NB4 (cell line): ENCODE measurements at regions not wholly inside any gene's neighbourhood (a gene's known extent, or its start where the extent isn't known, plus 50 kb on each side); places are given as distances from the start of the nearest gene placed in this dataset.

Source experiments
- CTCF ChIP-seq: IDR thresholded peaks from one replicate; pipeline ENCODE4 v1.5.1; 2012; ENCODE audit warnings: low read depth, low read length
- POLR2A ChIP-seq: IDR thresholded peaks from 2 replicates; pipeline ENCODE4 v1.6.1; 2011; ENCODE audit warnings: mild to moderate bottlenecking; ENCODE audit not compliant: insufficient read length; ENCODE audit errors: extremely low read depth
- TF ChIP-seq, protein P1 (sequence below): IDR thresholded peaks from 2 replicates; pipeline ENCODE4 v1.6.1; 2011; ENCODE audit warnings: low read depth, low read length

GRCh38 chr1:221045151-221045550 is 165.9 kb downstream of the HLX start:
- TF ChIP-seq CTCF (no peak), POLR2A (no peak)
- TF ChIP-seq, protein P1, sequence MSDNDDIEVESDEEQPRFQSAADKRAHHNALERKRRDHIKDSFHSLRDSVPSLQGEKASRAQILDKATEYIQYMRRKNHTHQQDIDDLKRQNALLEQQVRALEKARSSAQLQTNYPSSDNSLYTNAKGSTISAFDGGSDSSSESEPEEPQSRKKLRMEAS = no peak
